GM04503 (cell line): ENCODE measurements at regions not wholly inside any gene's neighbourhood (a gene's known extent, or its start where the extent isn't known, plus 50 kb on each side); places are given as distances from the start of the nearest gene placed in this dataset.
"Not testable (repeated sequence)": the region's sequence is repeated elsewhere in the genome, so short reads cannot be mapped to it uniquely, and the experiment has no call there.

Source experiments
- DNase-seq: peaks from one replicate; pipeline ENCODE4 v3.0.0-alpha.2; 2012; ENCODE audit warnings: low read depth

DNA sequence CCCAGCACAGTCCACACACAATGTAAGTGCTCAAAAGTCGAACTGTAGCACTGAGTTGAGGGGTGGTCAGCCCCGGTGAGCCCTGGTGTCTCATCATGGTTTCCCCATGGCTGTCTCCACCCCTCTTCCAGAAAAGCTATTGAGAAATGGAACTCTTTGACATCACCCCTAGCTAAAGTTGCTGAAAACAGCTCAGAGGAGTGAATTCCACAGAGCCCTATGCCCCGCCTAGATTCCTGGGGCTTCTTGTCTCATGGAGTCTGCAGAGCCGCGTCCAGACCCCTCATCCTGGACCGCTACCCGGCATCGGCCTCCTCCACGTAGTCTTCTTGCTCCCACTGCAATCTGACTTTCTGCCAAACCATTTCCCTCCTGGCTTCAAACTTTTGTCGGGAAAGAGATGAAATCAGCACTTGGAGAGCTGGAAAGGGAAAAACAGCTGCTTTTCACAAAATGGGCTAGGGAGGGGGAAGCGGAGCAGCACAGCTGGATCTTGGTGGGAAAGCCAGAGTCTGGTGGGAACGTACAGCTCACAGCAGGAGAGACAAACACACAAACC is 132.2 kb downstream of the SNX5 start:
- peak; percentile 79 for DNase-seq

GRCh38 chr20:17835934-17836300 is 132.7 kb downstream of the SNX5 start:
- no peak for DNase-seq

DNA sequence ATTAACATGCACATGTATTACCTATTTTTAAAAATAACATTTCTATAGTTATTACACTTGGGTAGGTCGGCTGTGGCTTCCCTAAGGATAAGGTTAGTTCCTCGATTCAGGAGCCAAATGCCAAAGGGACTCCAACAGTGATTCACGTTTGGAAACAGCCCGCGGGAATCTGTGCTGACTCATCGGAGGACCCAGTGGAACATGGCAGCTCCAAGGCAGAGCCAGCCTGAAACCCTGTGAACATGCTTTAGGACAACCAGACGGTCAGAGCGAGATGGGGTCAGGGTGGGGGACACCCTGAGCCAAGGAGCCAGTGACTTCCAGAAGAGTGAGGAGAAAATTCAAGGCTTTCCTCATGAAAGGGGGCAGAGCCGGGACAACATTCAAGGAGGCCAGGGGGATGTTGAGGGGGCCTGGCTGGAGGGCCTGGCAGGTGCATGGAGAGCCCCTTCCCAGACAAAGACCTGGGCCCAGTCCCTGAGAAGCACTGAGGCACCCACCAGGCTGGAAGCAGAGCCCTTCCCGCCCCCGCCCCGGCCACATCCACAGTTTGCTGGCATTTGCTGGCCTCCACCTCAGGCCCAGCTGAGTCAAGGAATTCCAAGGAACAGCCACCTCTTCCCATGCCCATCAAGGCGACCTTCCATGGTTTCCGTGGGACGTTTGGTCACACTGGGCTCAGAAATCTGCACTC is 133.2 kb downstream of the SNX5 start:
- peak; percentile 58 for DNase-seq

GRCh38 chr20:17834804-17835203 is 133.8 kb downstream of the SNX5 start:
- DNase-seq, result no peak

DNA sequence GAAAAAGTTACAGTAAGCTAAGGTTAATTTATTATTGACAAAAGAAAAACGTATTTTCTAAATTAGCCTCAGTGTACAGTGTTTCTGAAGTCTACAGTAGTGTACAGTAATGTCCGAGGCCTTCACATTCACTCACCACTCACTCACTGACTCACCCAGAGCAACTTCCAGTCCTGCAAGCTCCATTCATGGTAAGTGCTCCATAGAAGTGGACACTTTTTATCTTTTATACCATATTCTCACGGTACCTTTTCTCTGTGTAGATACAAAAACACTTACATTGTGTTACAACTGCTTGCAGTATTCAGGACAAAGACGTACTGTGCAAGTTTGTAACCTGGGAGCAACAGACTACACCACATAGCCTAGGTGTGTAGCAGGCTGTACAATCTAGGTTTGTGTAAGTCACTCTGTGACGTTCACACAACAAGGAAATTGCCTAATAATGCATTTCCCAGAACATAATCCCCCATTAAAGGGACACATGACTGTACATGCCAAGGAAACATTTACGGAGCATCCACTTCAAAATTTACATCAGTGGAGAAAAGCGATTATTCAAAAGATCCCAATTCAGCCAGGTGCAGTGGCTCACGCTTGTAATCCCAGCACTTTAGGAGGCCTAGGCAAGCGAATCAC is 133.4 kb downstream of the BANF2 start:
- DNase-seq, result no peak

DNA sequence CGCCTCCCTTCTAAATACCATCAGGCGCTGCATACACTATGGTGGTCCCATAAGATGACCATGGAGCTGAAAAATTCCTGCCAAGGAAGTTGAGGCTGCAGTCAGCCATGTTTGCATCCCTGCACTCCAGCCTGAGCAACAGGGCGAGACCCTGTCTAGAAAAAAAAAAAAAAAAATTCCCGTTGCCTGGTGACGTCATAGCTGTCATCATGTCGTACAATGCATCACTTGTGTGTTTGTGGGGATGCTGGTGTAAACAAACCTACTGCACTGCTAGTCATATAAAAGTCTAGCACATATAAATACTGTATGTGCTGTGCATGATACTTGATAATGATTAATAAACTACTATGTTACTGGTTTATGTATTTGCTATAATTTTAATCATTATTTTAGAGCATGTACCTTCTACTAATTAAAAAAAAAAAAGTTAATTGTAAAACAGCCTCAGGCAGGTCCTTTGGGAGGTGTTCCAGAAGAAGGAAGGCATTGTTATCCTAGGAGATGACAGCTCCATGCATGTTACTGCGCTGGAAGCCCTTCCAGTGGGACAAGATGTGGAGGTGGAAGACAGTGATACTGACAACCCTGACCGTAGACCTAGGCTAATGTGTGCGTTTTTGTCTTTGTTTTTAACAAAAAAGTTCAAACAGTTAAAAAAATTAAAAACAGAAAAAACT is 132.6 kb downstream of the BANF2 start:
- no peak for DNase-seq

GRCh38 chr20:17828598-17829144 is 128.9 kb downstream of the BANF2 start:
- DNase-seq, result no peak

GRCh38 chr20:17827759-17828559 is 128.2 kb downstream of the BANF2 start:
- no peak for DNase-seq

GRCh38 chr20:17827079-17827478 is 127.3 kb downstream of the BANF2 start:
- DNase-seq, result no peak

DNA sequence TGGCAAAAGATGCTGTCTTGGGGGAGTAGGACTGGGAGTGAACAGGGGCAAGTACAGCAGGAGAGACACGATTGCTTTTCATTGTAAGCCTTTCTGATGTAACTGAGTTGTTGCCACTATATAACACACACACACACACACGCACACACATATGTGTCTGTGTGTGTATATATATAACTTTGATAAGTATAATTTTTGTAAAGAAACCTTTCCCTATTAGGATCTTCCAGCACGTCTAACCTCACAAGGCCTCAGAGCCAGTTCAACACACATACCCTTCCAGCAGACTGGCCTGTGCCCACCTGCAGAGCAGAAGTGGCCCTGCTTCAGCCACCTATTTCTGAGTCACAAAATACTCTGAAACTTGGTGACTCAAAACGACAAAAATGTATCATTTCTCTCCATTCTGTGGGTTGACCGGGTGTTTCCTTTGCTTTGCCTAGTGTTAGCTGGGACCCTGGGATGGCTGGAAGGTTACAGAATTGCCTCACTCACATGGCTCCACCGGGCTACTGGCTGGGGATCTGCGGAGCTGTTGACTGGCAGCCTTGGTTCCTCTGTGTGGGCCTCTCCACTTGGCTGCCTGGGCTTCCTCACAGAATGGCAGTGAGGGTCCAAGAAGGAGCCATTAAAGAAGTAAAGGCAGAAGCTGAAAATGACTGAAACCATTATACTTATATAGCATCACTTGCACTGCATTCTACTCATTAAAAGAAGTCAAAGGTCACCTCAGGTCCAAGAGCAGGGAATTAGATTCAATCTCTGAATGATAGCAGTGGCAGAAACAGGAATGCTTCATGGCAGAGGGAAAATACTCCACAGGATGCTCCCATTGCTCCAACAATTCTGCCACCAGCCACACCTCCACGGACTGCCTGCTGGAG is 126.4 kb downstream of the BANF2 start:
- DNase-seq, result no peak

- DNase-seq, result no peak
Measured at GRCh38 chr20:17825252-17825959, 125.6 kb downstream of the BANF2 start.

DNA sequence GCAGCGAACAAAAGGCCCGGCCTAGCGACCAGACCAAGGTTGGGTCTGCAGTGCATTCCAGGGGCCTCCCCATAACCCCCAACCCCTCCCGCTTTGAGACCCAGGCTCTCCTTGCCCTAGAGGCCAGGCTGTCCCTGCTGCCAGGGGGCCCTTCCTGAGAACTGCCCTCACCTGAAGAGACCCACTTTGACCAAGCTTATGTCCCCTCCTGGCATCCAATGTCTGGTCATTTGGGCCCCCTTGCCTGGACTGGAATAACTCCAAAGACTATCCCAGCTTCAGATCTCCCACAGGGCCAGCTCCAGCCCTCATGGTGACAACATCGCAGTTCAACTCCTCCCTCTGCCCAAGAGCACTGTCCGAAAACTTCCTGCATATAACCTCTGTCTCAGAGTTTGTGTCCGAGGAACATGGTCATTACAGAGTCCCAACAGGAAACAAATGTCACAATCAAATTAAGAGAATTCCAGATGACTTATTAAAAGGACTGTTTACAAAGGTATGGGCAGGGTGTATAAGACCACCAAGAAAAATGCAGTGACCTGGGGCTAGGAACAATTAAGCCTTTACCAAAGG is 125.0 kb downstream of the BANF2 start:
- no peak for DNase-seq

GRCh38 chr20:17823409-17824144 is 123.8 kb downstream of the BANF2 start:
- DNase-seq, result no peak

- DNase-seq, result no peak
Measured at GRCh38 chr20:17822540-17823408, 123.0 kb downstream of the BANF2 start.

DNA sequence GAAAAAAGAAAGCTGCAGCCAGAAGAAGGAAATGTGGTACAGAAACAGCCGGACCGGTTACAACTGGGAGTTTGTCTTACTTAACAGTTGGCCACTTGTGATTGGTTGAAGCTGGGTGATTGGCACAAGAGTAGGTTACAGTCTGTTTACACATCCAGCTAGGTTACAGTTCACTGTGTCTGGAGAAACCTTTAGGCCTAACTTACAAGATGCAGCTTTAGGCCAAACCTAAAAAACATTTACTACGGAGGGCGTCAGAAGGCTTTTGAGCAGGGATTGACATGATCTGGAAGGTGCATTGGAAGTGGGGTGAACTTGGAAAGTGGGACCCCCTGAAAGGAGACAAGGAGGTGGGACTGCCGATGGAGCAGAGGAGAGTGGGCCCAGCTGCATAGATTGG is 122.3 kb downstream of the BANF2 start:
- DNase-seq, result peak; percentile 48

GRCh38 chr20:17821606-17822005 is 121.8 kb downstream of the BANF2 start:
- DNase-seq, result not testable (repeated sequence)

GRCh38 chr20:17819395-17820093 is 119.8 kb downstream of the BANF2 start:
- DNase-seq, result no peak

- DNase-seq, result no peak
Measured at GRCh38 chr20:17818187-17818586, 118.4 kb downstream of the BANF2 start.
